Large intestine (tissue), 3 donors: ENCODE measurements at regions not wholly inside any gene's neighbourhood (a gene's known extent, or its start where the extent isn't known, plus 50 kb on each side); places are given as distances from the start of the nearest gene placed in this dataset.

Source experiments
- DNase-seq, 2 donors: peaks; one replicate each; pipeline versions ENCODE4 v3.0.0 to v3.0.0-alpha.2; 2013
- H3K27ac ChIP-seq: one replicate; pipeline ENCODE4 v1.5.1; 2013; ENCODE audit warnings: low read length
- H3K27me3 ChIP-seq: 2 replicates; pipeline ENCODE4 v1.6.1; 2013; ENCODE audit warnings: low read length; ENCODE audit not compliant: control insufficient read depth, insufficient read depth
- H3K36me3 ChIP-seq: 2 replicates; pipeline ENCODE4 v1.6.1; 2013; ENCODE audit warnings: low read length; ENCODE audit not compliant: control insufficient read depth, insufficient read depth
- H3K4me1 ChIP-seq: one replicate; pipeline ENCODE4 v1.6.1; 2013; ENCODE audit warnings: low read length; ENCODE audit not compliant: control insufficient read depth, insufficient read depth
- H3K4me3 ChIP-seq: one replicate; pipeline ENCODE4 v1.5.1; 2013; ENCODE audit warnings: low read length
- H3K9me3 ChIP-seq: one replicate; pipeline ENCODE4 v1.6.1; 2013; ENCODE audit warnings: mild to moderate bottlenecking, low read depth, low read length, moderate library complexity; ENCODE audit not compliant: control insufficient read depth
- WGBS: methylation state at CpG from one replicate; pipeline ENCODE4 v1.1.5; 2013; ENCODE audit warnings: low lambda C conversion rate; ENCODE audit not compliant: insufficient coverage; 5-methylcytosine and 5-hydroxymethylcytosine counted together

GRCh38 chr7:106465704-106466468, 181.1 kb upstream of the NAMPT start:
- Histone ChIP-seq H3K4me1 (peaks cover 18% of the 10 kb centered on the region), H3K4me3 (no peak overlapping the region), H3K27me3 (no peaks in the 10 kb centered on the region), H3K9me3 (no peaks in the 10 kb centered on the region), H3K36me3 (no peaks in the 10 kb centered on the region), H3K27ac (peak overlapping the region; percentile 64)
- no peak for DNase-seq
- WGBS = no CpG with 5 or more reads among the region's 5 CpGs

GRCh38 chr7:106464651-106465050, 179.9 kb upstream of the NAMPT start:
- WGBS = no CpG with 5 or more reads among the region's 2 CpGs
- Histone ChIP-seq H3K36me3 (no peaks in the 10 kb centered on the region), H3K4me1 (peaks cover 18% of the 10 kb centered on the region), H3K27me3 (no peaks in the 10 kb centered on the region), H3K27ac (no peak overlapping the region), H3K9me3 (no peaks in the 10 kb centered on the region), H3K4me3 (no peak overlapping the region)
- DNase-seq = no peak

GRCh38 chr7:106463851-106464611, 179.2 kb upstream of the NAMPT start:
- DNase-seq = no peak
- no peak overlapping the region for H3K27ac ChIP-seq
- no peaks in the 10 kb centered on the region for H3K27me3 ChIP-seq
- H3K9me3 ChIP-seq = no peaks in the 10 kb centered on the region
- WGBS = no CpG with 5 or more reads among the region's 2 CpGs
- no peaks in the 10 kb centered on the region for H3K36me3 ChIP-seq
- H3K4me3 ChIP-seq = no peak overlapping the region
- peaks cover 18% of the 10 kb centered on the region for H3K4me1 ChIP-seq

GRCh38 chr7:106462914-106463482, 178.2 kb upstream of the NAMPT start:
- Histone ChIP-seq H3K4me3 (no peak overlapping the region), H3K27me3 (no peaks in the 10 kb centered on the region), H3K36me3 (no peaks in the 10 kb centered on the region), H3K9me3 (no peaks in the 10 kb centered on the region), H3K4me1 (peaks cover 18% of the 10 kb centered on the region), H3K27ac (no peak overlapping the region)
- 51% methylated on average over 2 of the region's 3 CpGs for WGBS
- DNase-seq = no peak

GRCh38 chr7:106462365-106462859, 177.6 kb upstream of the NAMPT start:
- Histone ChIP-seq H3K4me1 (peaks cover 13% of the 10 kb centered on the region), H3K9me3 (peaks cover 3% of the 10 kb centered on the region), H3K4me3 (no peak overlapping the region), H3K36me3 (no peaks in the 10 kb centered on the region), H3K27ac (no peak overlapping the region), H3K27me3 (no peaks in the 10 kb centered on the region)
- WGBS = 63% methylated on average over 3 of the region's 4 CpGs
- DNase-seq = peak in 1 of 2 donors; percentile 51

- no peak for DNase-seq
- Histone ChIP-seq H3K4me3 (no peak overlapping the region), H3K36me3 (no peaks in the 10 kb centered on the region), H3K4me1 (no peaks in the 10 kb centered on the region), H3K27ac (no peak overlapping the region), H3K27me3 (no peaks in the 10 kb centered on the region), H3K9me3 (peaks cover 8% of the 10 kb centered on the region)
- WGBS = no CpG with 5 or more reads among the region's 6 CpGs
These were observed 176.0 kb upstream of the NAMPT start for GRCh38 chr7:106460792-106461254.

DNA sequence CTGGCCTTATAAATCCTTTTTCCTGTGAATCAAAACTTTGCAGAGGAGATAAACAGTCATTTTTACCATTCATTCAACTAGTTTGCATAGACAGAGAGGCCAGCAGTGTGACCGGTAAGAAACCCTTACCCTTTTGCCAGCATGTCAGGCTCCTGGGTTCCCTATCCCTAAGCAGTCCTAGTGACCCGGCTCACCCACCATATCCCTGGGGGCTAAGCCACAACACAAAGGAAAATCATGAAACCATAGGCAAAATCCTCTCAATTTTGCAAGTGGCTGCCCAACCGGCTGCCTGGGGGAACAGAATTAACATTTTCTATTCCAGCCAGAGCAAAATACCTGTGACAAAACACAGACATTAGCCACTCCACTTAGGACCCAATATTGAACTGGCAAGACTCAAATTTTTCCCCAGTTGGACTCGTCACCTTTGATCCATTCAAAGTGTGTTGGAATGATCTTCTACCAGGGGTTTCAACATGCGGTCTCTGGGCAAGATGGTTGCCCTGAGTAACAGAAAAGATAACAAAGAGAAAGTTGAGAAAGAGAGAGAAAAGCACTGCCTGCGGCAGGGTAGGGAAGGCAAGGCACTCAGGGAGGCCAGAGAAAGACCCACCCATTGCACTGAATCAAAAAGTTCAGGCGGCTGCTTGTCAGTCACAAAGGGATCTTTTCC, 174.8 kb upstream of the NAMPT start:
- Histone ChIP-seq H3K36me3 (no peaks in the 10 kb centered on the region), H3K27ac (no peak overlapping the region), H3K27me3 (no peaks in the 10 kb centered on the region), H3K4me3 (no peak overlapping the region), H3K4me1 (no peaks in the 10 kb centered on the region), H3K9me3 (peaks cover 8% of the 10 kb centered on the region)
- no CpG with 5 or more reads among the region's 7 CpGs for WGBS
- no peak for DNase-seq

GRCh38 chr7:106457678-106458077, 172.9 kb upstream of the NAMPT start:
- Histone ChIP-seq H3K4me3 (no peak overlapping the region), H3K9me3 (peaks cover 8% of the 10 kb centered on the region), H3K36me3 (no peaks in the 10 kb centered on the region), H3K27ac (no peak overlapping the region), H3K27me3 (no peaks in the 10 kb centered on the region), H3K4me1 (no peaks in the 10 kb centered on the region)
- WGBS = 100% methylated on average over 3 of the region's 4 CpGs
- no peak for DNase-seq

GRCh38 chr7:106456329-106456728, 171.5 kb upstream of the NAMPT start:
- Histone ChIP-seq H3K36me3 (no peaks in the 10 kb centered on the region), H3K27me3 (no peaks in the 10 kb centered on the region), H3K4me3 (no peak overlapping the region), H3K27ac (no peak overlapping the region), H3K9me3 (peaks cover 8% of the 10 kb centered on the region), H3K4me1 (no peaks in the 10 kb centered on the region)
- DNase-seq = no peak
